B cell (primary cell): ENCODE measurements at regions not wholly inside any gene's neighbourhood (a gene's known extent, or its start where the extent isn't known, plus 50 kb on each side); places are given as distances from the start of the nearest gene placed in this dataset.

Source experiments
- ATAC-seq: fragments of 200-7000 bp; cut with Tn5 transposase; one replicate; pipeline ENCODE4 v1.10.0; 2021; ENCODE audit warnings: low read depth, mild to moderate bottlenecking, moderate number of reproducible peaks, moderate library complexity
- CTCF ChIA-PET: fragments of 350-600 bp; sonication (Branson Sonifier 250); formaldehyde crosslinking; loops from one replicate; lab custom pipeline; 2021; ENCODE audit warnings: antibody characterized with exemption, inconsistent platforms; lab: Charles Lee
- POLR2A ChIA-PET: fragments of 350-600 bp; sonication (Branson Sonifier 250); formaldehyde crosslinking; loops from one replicate; lab custom pipeline; 2021; ENCODE audit warnings: antibody characterized with exemption; lab: Charles Lee
- DNase-seq: peaks from one replicate; pipeline ENCODE4 v3.0.0; 2013
- H2AFZ ChIP-seq: 2 replicates; pipeline ENCODE4 v1.6.1; 2012; ENCODE audit warnings: mild to moderate bottlenecking, low read depth, low read length; ENCODE audit not compliant: insufficient read depth, poor library complexity, severe bottlenecking
- H3K27ac ChIP-seq, 2 donors: 1 replicate in 1 of 2; 2 replicates in 1 of 2; pipeline ENCODE4 v1.5.1; 2012 to 2013; ENCODE audit warnings: low read length in 2 of 2, mild to moderate bottlenecking in 2 of 2, moderate library complexity in 1 of 2
- H3K27me3 ChIP-seq, 4 experiments: fragments of 200-600 bp in 1 of 4; sonication (generic) in 1 of 4; replicated peaks in 1 of 4; 1 replicate in 2 of 4; 2 replicates in 2 of 4; pipeline versions ENCODE4 v1.6.1 to v1.7.0; 2013 to 2016; ENCODE audit warnings: low read length in 3 of 4, mild to moderate bottlenecking in 2 of 4, mixed read lengths in 1 of 4, moderate library complexity in 1 of 4; ENCODE audit not compliant: insufficient read depth in 4 of 4, control insufficient read depth in 3 of 4; ENCODE audit errors: control extremely low read depth in 1 of 4
- H3K36me3 ChIP-seq, 2 experiments: replicated peaks in 1 of 2; 1 replicate in 1 of 2; 2 replicates in 1 of 2; pipeline versions ENCODE4 v1.6.1 to v1.7.1; 2013; ENCODE audit warnings: low read length in 1 of 2; ENCODE audit not compliant: insufficient read depth in 2 of 2, control insufficient read depth in 1 of 2; ENCODE audit errors: control extremely low read depth in 1 of 2, extremely low read depth in 1 of 2
- H3K4me1 ChIP-seq, 2 donors: fragments of 200-600 bp in 1 of 2; sonication (generic) in 1 of 2; 1 replicate in 1 of 2; 2 replicates in 1 of 2; pipeline versions ENCODE4 v1.5.1 to v1.6.1; 2013 to 2017; ENCODE audit warnings: low read length in 2 of 2; ENCODE audit not compliant: control insufficient read depth in 2 of 2, insufficient read depth in 2 of 2
- H3K4me2 ChIP-seq: replicated peaks from 2 replicates; pipeline ENCODE3; 2012; ENCODE audit warnings: mild to moderate bottlenecking, low read depth, low read length; ENCODE audit not compliant: poor library complexity, severe bottlenecking
- H3K4me3 ChIP-seq, 5 experiments: fragments of 200-600 bp in 1 of 5; sonication (generic) in 1 of 5; 1 replicate in 3 of 5; 2 replicates in 2 of 5; pipeline versions ENCODE4 v1.5.1 to v1.7.0; 2011 to 2016; ENCODE audit warnings: low read length in 4 of 5, mild to moderate bottlenecking in 4 of 5, low read depth in 2 of 5, control low read depth in 1 of 5, moderate library complexity in 1 of 5; ENCODE audit not compliant: insufficient read depth in 1 of 5; ENCODE audit errors: control extremely low read depth in 1 of 5, extremely low read depth in 1 of 5
- H3K79me2 ChIP-seq: fragments of 200-600 bp; sonication (generic); one replicate; pipeline ENCODE4 v1.6.0; 2016; ENCODE audit warnings: low read length; ENCODE audit not compliant: control insufficient read depth, insufficient read depth
- H3K9ac ChIP-seq: fragments of 200-600 bp; sonication (generic); 2 replicates; pipeline ENCODE4 v1.6.1; 2017; ENCODE audit warnings: mild to moderate bottlenecking, low read length, moderate library complexity
- H3K9me3 ChIP-seq, 3 donors: one replicate each; pipeline versions ENCODE4 v1.6.1 to v1.7.1; 2013; ENCODE audit warnings: low read length in 2 of 3; ENCODE audit not compliant: control insufficient read depth in 2 of 3, insufficient read depth in 1 of 3; ENCODE audit errors: control extremely low read depth in 1 of 3
- H4K20me1 ChIP-seq: 2 replicates; pipeline ENCODE4 v1.6.0; 2012; ENCODE audit warnings: mild to moderate bottlenecking, low read length; ENCODE audit not compliant: insufficient read depth, control insufficient read depth, poor library complexity, severe bottlenecking
- H3K27ac Mint-ChIP-seq: one replicate; pipeline ENCODE4 v1.8.0; 2021; ENCODE audit warnings: mixed read lengths
- H3K27me3 Mint-ChIP-seq: one replicate; pipeline ENCODE4 v1.8.0; 2021; ENCODE audit warnings: mixed read lengths
- H3K4me1 Mint-ChIP-seq: one replicate; pipeline ENCODE4 v1.8.0; 2021; ENCODE audit warnings: mixed read lengths
- H3K4me3 Mint-ChIP-seq: one replicate; pipeline ENCODE4 v1.8.0; 2021; ENCODE audit warnings: mixed read lengths
- H3K9me3 Mint-ChIP-seq: one replicate; pipeline ENCODE4 v1.8.0; 2022; ENCODE audit warnings: mixed read lengths; ENCODE audit not compliant: insufficient read depth
- CTCF ChIP-seq: fragments of 200-600 bp; IDR thresholded peaks from one replicate; pipeline ENCODE4 v1.8.0; 2022; ENCODE audit warnings: antibody characterized with exemption, mild to moderate bottlenecking
- EZH2 ChIP-seq: IDR thresholded peaks from 2 replicates; pipeline ENCODE4 v1.6.1; 2012; ENCODE audit warnings: borderline replicate concordance, low read depth, mild to moderate bottlenecking, moderate library complexity, low read length; ENCODE audit not compliant: insufficient read depth, poor library complexity, severe bottlenecking
- WGBS: methylation state at CpG from one replicate; pipeline ENCODE4 v1.1.5; 2013; ENCODE audit warnings: missing lambda C conversion rate; ENCODE audit not compliant: insufficient coverage; 5-methylcytosine and 5-hydroxymethylcytosine counted together
- intact Hi-C: fragments of 100-400 bp; cut with micrococcal nuclease; formaldehyde crosslinking; loops from one replicate; pipeline ENCODE4 v1.10.0; 2022

- no peak for DNase-seq
- Histone ChIP-seq H3K79me2 (no peaks in the 10 kb centered on the region), H3K36me3 (no peaks in the 10 kb centered on the region), H2AFZ (no peak overlapping the region), H3K4me1 (no peaks in the 10 kb centered on the region), H3K27me3 (no peaks in the 10 kb centered on the region), H3K4me2 (no peak overlapping the region), H3K9me3 (no peaks in the 10 kb centered on the region), H4K20me1 (no peaks in the 10 kb centered on the region), H3K9ac (no peak overlapping the region), H3K4me3 (no peak overlapping the region), H3K27ac (no peak overlapping the region)
- CTCF ChIA-PET, result no interaction called here
- no peak for ATAC-seq
- WGBS, result no CpG with 5 or more reads among the region's 2 CpGs
- no peak overlapping the region for H3K4me3 Mint-ChIP-seq
- POLR2A ChIA-PET, result no interaction called here
- peaks cover 2% of the 10 kb centered on the region for H3K9me3 Mint-ChIP-seq
- intact Hi-C loops, result no loop called here
- TF ChIP-seq EZH2 (no peak), CTCF (no peak)
- H3K4me1 Mint-ChIP-seq, result no peaks in the 10 kb centered on the region
- H3K27me3 Mint-ChIP-seq, result no peaks in the 10 kb centered on the region
- no peak overlapping the region for H3K27ac Mint-ChIP-seq
Measured at GRCh38 chr13:62583466-62583865, 1167.8 kb upstream of the PCDH20 start.

GRCh38 chr13:62578402-62578801 lies 1162.8 kb upstream of the PCDH20 start:
- Histone ChIP-seq H3K9ac (no peak overlapping the region), H3K4me3 (no peak overlapping the region), H2AFZ (no peak overlapping the region), H3K27me3 (no peaks in the 10 kb centered on the region), H3K4me1 (no peaks in the 10 kb centered on the region), H3K79me2 (no peaks in the 10 kb centered on the region), H4K20me1 (no peaks in the 10 kb centered on the region), H3K27ac (no peak overlapping the region), H3K36me3 (no peaks in the 10 kb centered on the region), H3K4me2 (no peak overlapping the region), H3K9me3 (no peaks in the 10 kb centered on the region)
- H3K27ac Mint-ChIP-seq, result no peak overlapping the region
- H3K27me3 Mint-ChIP-seq, result no peaks in the 10 kb centered on the region
- POLR2A ChIA-PET, result no interaction called here
- CTCF ChIA-PET, result no interaction called here
- no peaks in the 10 kb centered on the region for H3K4me1 Mint-ChIP-seq
- H3K9me3 Mint-ChIP-seq, result no peaks in the 10 kb centered on the region
- H3K4me3 Mint-ChIP-seq, result no peak overlapping the region
- DNase-seq, result no peak
- intact Hi-C loops, result no loop called here
- no peak for ATAC-seq
- no peak for TF ChIP-seq EZH2
